HG03354 (cell line): ENCODE measurements at regions not wholly inside any gene's neighbourhood (a gene's known extent, or its start where the extent isn't known, plus 50 kb on each side); places are given as distances from the start of the nearest gene placed in this dataset.
A peak's percentile ranks its signal among the peaks of the same experiment; 100 is the strongest.
"Not testable (repeated sequence)": the region's sequence is repeated elsewhere in the genome, so short reads cannot be mapped to it uniquely, and the experiment has no call there.

Experiments used
- ATAC-seq: cut with Tn5 transposase; IDR thresholded peaks from one replicate; pipeline ENCODE4 v1.9.1; 2021; ENCODE audit warnings: mild to moderate bottlenecking; ENCODE audit not compliant: unreplicated experiment, poor library complexity, severe bottlenecking

- no peak for ATAC-seq
Measured at GRCh38 chr4:170770664-170771063, 680.9 kb upstream of the AADAT start.

GRCh38 chr4:170769862-170770261 lies 680.1 kb upstream of the AADAT start:
- ATAC-seq: no peak

- ATAC-seq: no peak
Measured at GRCh38 chr4:170758988-170759387, 669.2 kb upstream of the AADAT start.

- no peak for ATAC-seq
Measured at GRCh38 chr4:170750519-170750918, 660.8 kb upstream of the AADAT start.

GRCh38 chr4:170748975-170749374 lies 659.2 kb upstream of the AADAT start:
- no peak for ATAC-seq

GRCh38 chr4:170743633-170744032 lies 653.9 kb upstream of the AADAT start:
- ATAC-seq: no peak

- no peak for ATAC-seq
Measured at GRCh38 chr4:170741856-170742255, 652.1 kb upstream of the AADAT start.

GRCh38 chr4:170736710-170737109 lies 647.0 kb upstream of the AADAT start:
- ATAC-seq: no peak

GRCh38 chr4:170729897-170730296 lies 640.1 kb upstream of the AADAT start:
- no peak for ATAC-seq

GRCh38 chr4:170729236-170729635 lies 639.5 kb upstream of the AADAT start:
- no peak for ATAC-seq

GRCh38 chr4:170724191-170724590 lies 634.4 kb upstream of the AADAT start:
- no peak for ATAC-seq

- no peak for ATAC-seq
Measured at GRCh38 chr4:170723171-170723570, 633.4 kb upstream of the AADAT start.

GRCh38 chr4:170721812-170722373 lies 632.1 kb upstream of the AADAT start:
- no peak for ATAC-seq

- ATAC-seq: no peak
Measured at GRCh38 chr4:170716868-170717267, 627.1 kb upstream of the AADAT start.

GRCh38 chr4:170705907-170706306 lies 616.2 kb upstream of the AADAT start:
- ATAC-seq: no peak

- no peak for ATAC-seq
Measured at GRCh38 chr4:170700064-170700463, 610.3 kb upstream of the AADAT start.

GRCh38 chr4:170698334-170698733 lies 608.6 kb upstream of the AADAT start:
- peak; percentile 64 for ATAC-seq

- ATAC-seq: peak; percentile 49
Measured at GRCh38 chr4:170697845-170698244, 608.1 kb upstream of the AADAT start.

GRCh38 chr4:170697045-170697444 lies 607.3 kb upstream of the AADAT start:
- no peak for ATAC-seq

GRCh38 chr4:170691168-170691567 lies 601.4 kb upstream of the AADAT start:
- ATAC-seq: no peak

- no peak for ATAC-seq
Measured at GRCh38 chr4:170687751-170688150, 598.0 kb upstream of the AADAT start.

GRCh38 chr4:170685701-170686100 lies 595.9 kb upstream of the AADAT start:
- ATAC-seq: not testable (repeated sequence)
